Body of pancreas (tissue), 4 donors: ENCODE measurements at regions not wholly inside any gene's neighbourhood (a gene's known extent, or its start where the extent isn't known, plus 50 kb on each side); places are given as distances from the start of the nearest gene placed in this dataset.

Source experiments
- ATAC-seq: fragments of 150-250 bp; one replicate; pipeline ENCODE4 v1.9.1; 2016
- DNase-seq, 4 donors: peaks; one replicate each; pipeline ENCODE4 v3.0.0-alpha.2; 2019
- H3K27ac ChIP-seq, 4 donors: fragments of 200-600 bp; sonication (generic); 1 replicate in 3 of 4; 2 replicates in 1 of 4; pipeline versions ENCODE4 v1.5.1 to v1.6.1; 2016 to 2019; ENCODE audit warnings: mild to moderate bottlenecking in 1 of 4, mixed read lengths in 1 of 4, moderate library complexity in 1 of 4
- H3K27me3 ChIP-seq, 2 donors: fragments of 200-600 bp; sonication (generic); one replicate each; pipeline ENCODE4 v1.6.0; 2016; ENCODE audit warnings: mild to moderate bottlenecking in 1 of 2
- H3K36me3 ChIP-seq, 2 donors: fragments of 200-600 bp; sonication (generic); replicated peaks in 1 of 2; 2 replicates each; pipeline ENCODE4 v1.5.1; 2016; ENCODE audit warnings: low read depth in 2 of 2; ENCODE audit not compliant: insufficient read depth in 1 of 2
- H3K4me1 ChIP-seq: fragments of 200-600 bp; sonication (generic); one replicate; pipeline ENCODE4 v1.6.0; 2016
- H3K4me3 ChIP-seq, 2 donors: fragments of 200-600 bp; sonication (generic); 1 replicate in 1 of 2; 2 replicates in 1 of 2; pipeline ENCODE4 v1.5.1; 2016 to 2019
- H3K9me3 ChIP-seq, 3 donors: fragments of 200-600 bp; sonication (generic); 1 replicate in 2 of 3; 2 replicates in 1 of 3; pipeline ENCODE4 v1.5.1; 2016
- POLR2A ChIP-seq, 3 donors: fragments of 450-650 bp; IDR thresholded peaks; one replicate each; pipeline ENCODE4 v1.6.1; 2016; ENCODE audit warnings: antibody characterized with exemption in 3 of 3, mild to moderate bottlenecking in 2 of 3
- WGBS, 2 donors: methylation state at CpG; one replicate each; pipeline ENCODE4 v1.1.5; 2017; 5-methylcytosine and 5-hydroxymethylcytosine counted together
- intact Hi-C: fragments of 100-400 bp; cut with DNase I; formaldehyde crosslinking; loops from one replicate; pipeline ENCODE4 v1.15.1; 2023
- TF ChIP-seq, protein P1 (sequence below), 7 experiments: fragments of 450-650 bp in 4 of 7; fragments of 200-600 bp in 3 of 7; sonication (generic) in 3 of 7; IDR thresholded peaks; one replicate each; pipeline ENCODE4 v1.5.1; 2016 to 2019; ENCODE audit warnings: antibody characterized with exemption in 7 of 7

- H3K4me1 ChIP-seq: no peaks in the 10 kb centered on the region
- ATAC-seq (no peak), DNase-seq (no peak)
- TF ChIP-seq, protein P1, sequence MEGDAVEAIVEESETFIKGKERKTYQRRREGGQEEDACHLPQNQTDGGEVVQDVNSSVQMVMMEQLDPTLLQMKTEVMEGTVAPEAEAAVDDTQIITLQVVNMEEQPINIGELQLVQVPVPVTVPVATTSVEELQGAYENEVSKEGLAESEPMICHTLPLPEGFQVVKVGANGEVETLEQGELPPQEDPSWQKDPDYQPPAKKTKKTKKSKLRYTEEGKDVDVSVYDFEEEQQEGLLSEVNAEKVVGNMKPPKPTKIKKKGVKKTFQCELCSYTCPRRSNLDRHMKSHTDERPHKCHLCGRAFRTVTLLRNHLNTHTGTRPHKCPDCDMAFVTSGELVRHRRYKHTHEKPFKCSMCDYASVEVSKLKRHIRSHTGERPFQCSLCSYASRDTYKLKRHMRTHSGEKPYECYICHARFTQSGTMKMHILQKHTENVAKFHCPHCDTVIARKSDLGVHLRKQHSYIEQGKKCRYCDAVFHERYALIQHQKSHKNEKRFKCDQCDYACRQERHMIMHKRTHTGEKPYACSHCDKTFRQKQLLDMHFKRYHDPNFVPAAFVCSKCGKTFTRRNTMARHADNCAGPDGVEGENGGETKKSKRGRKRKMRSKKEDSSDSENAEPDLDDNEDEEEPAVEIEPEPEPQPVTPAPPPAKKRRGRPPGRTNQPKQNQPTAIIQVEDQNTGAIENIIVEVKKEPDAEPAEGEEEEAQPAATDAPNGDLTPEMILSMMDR (IDR thresholded peaks at IDR 0.05): no peak
- TF ChIP-seq POLR2A (IDR thresholded peaks at IDR 0.05): no peak
- 47 to 55% methylated on average over 2 of the region's 2 CpGs for WGBS, 2 donors
- no peak overlapping the region for H3K4me3 ChIP-seq
- H3K36me3 ChIP-seq: no peaks in the 10 kb centered on the region
- H3K27me3 ChIP-seq: no peaks in the 10 kb centered on the region
- H3K27ac ChIP-seq: no peak overlapping the region
- H3K9me3 ChIP-seq: no peaks in the 10 kb centered on the region
- intact Hi-C loops: no loop called here
Measured at GRCh38 chr18:53935399-53935798, 289.1 kb downstream of the MBD2 start.

GRCh38 chr18:53920312-53921075 is 304.0 kb downstream of the MBD2 start:
- 85 to 86% methylated on average over 25 of the region's 25 CpGs for WGBS, 2 donors
- no peaks in the 10 kb centered on the region for H3K9me3 ChIP-seq
- no peaks in the 10 kb centered on the region for H3K4me1 ChIP-seq
- TF ChIP-seq, protein P1 (IDR thresholded peaks at IDR 0.05): no peak
- no peak for TF ChIP-seq POLR2A (IDR thresholded peaks at IDR 0.05)
- H3K27me3 ChIP-seq: no peaks in the 10 kb centered on the region
- ATAC-seq (no peak), DNase-seq (no peak)
- H3K27ac ChIP-seq: no peak overlapping the region
- intact Hi-C loops: no loop called here
- no peak overlapping the region for H3K4me3 ChIP-seq
- H3K36me3 ChIP-seq: no peaks in the 10 kb centered on the region

DNA sequence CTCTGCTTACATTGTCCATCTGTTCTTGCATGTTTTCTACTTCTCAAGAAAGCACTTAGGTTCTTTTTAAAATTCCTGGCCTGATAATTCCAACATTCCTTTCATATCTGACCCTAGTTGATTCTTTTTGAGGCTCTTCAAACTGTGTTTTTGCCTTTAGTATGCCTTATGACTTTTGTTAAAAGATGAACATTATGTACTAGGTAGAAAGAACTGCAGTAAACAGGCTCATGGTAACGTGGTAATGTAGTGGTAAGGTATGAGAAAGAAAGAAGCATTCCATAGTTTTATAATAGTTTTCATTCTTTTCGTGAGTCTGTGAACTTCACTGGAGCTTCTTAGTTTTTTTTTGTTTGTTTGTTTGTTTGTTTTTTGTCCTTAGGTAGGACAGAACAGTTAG is 306.4 kb downstream of the MBD2 start:
- TF ChIP-seq, protein P1 (IDR thresholded peaks at IDR 0.05): no peak
- TF ChIP-seq POLR2A (IDR thresholded peaks at IDR 0.05): no peak
- H3K27ac ChIP-seq: no peak overlapping the region
- H3K4me3 ChIP-seq: no peak overlapping the region
- DNase-seq (no peak), ATAC-seq (no peak)
- intact Hi-C loops: no loop called here
- no peaks in the 10 kb centered on the region for H3K9me3 ChIP-seq
- H3K27me3 ChIP-seq: no peaks in the 10 kb centered on the region
- no peaks in the 10 kb centered on the region for H3K36me3 ChIP-seq
- no peaks in the 10 kb centered on the region for H3K4me1 ChIP-seq
- WGBS, 2 donors: 38 to 50% methylated on average over 2 of the region's 2 CpGs

DNA sequence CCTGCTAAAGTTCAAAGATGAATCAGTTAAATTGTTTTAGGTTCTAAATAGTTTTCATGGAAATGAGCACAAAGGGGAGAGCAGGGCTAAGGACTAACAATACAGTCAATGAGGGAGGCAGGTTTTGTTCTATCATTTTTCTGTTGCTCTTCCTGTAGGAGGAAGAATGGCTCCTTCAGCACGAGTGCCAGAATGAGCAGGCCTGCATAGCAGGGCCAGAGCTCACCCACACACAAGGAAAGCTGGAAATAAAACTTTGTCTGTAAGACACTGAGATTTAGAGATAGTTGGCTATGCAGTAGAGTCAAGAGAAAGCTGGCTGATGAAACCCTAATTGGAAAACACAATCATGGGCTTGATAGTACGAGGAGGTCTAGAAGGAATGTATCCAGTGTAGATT is 313.3 kb downstream of the MBD2 start:
- no peaks in the 10 kb centered on the region for H3K27me3 ChIP-seq
- DNase-seq (no peak), ATAC-seq (no peak)
- no peak overlapping the region for H3K4me3 ChIP-seq
- H3K36me3 ChIP-seq: no peaks in the 10 kb centered on the region
- intact Hi-C loops: no loop called here
- TF ChIP-seq, protein P1 (IDR thresholded peaks at IDR 0.05): no peak
- TF ChIP-seq POLR2A (IDR thresholded peaks at IDR 0.05): no peak
- no peak overlapping the region for H3K27ac ChIP-seq
- H3K9me3 ChIP-seq: no peaks in the 10 kb centered on the region
- H3K4me1 ChIP-seq: no peaks in the 10 kb centered on the region
- 39 to 40% methylated on average over 2 of the region's 2 CpGs for WGBS, 2 donors

- no peak overlapping the region for H3K27ac ChIP-seq
- H3K27me3 ChIP-seq: no peaks in the 10 kb centered on the region
- no peak overlapping the region for H3K4me3 ChIP-seq
- no peaks in the 10 kb centered on the region for H3K9me3 ChIP-seq
- H3K4me1 ChIP-seq: no peaks in the 10 kb centered on the region
- ATAC-seq: no peak
- no peaks in the 10 kb centered on the region for H3K36me3 ChIP-seq
- TF ChIP-seq, protein P1 (IDR thresholded peaks at IDR 0.05): peak in 3 of 7 experiments; percentile 16 to 25 (median 24)
- TF ChIP-seq POLR2A (IDR thresholded peaks at IDR 0.05): no peak
- 40 to 49% methylated on average over 4 of the region's 4 CpGs for WGBS, 2 donors
- no peak for DNase-seq
- intact Hi-C loops: no loop called here
Measured at GRCh38 chr18:53909668-53910067, 314.8 kb downstream of the MBD2 start.
